ENCODE measurements at regions not wholly inside any gene's neighbourhood (a gene's known extent, or its start where the extent isn't known, plus 50 kb on each side); places are given as distances from the start of the nearest gene placed in this dataset.

DNA sequence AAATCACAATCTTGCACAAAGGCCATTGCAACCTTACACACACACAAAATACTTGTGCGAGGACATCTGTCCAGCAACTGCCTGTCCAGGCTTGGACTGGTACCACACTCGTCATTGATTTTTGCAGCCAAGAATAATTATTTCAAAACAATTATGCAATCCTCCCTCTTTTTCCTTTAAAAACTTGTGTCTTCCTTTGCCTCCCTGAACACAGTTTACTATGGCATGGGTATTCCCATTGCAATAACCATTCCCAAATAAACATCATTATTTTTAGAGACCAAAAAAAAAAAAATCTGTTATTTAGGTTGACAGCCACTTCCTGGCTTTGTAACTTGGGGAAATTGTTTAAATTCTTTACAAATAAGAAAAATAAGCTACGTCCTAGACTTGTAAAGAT lies 54.0 kb downstream of the C11orf91 start:
- Mint-ChIP-seq H3K4me3 (ENCODE audit: unreplicated experiment) (no peak overlapping the region), H3K36me3 (ENCODE audit: unreplicated experiment) (no peaks in the 10 kb centered on the region), H3K27ac (ENCODE audit: unreplicated experiment) (no peak overlapping the region), H3K27me3 (ENCODE audit: unreplicated experiment) (peaks cover 2% of the 10 kb centered on the region), H3K9me3 (ENCODE audit: unreplicated experiment) (peaks cover 2% of the 10 kb centered on the region), H3K4me1 (ENCODE audit: low read depth, unreplicated experiment) (no peaks in the 10 kb centered on the region)
- TF ChIP-seq, protein P1, sequence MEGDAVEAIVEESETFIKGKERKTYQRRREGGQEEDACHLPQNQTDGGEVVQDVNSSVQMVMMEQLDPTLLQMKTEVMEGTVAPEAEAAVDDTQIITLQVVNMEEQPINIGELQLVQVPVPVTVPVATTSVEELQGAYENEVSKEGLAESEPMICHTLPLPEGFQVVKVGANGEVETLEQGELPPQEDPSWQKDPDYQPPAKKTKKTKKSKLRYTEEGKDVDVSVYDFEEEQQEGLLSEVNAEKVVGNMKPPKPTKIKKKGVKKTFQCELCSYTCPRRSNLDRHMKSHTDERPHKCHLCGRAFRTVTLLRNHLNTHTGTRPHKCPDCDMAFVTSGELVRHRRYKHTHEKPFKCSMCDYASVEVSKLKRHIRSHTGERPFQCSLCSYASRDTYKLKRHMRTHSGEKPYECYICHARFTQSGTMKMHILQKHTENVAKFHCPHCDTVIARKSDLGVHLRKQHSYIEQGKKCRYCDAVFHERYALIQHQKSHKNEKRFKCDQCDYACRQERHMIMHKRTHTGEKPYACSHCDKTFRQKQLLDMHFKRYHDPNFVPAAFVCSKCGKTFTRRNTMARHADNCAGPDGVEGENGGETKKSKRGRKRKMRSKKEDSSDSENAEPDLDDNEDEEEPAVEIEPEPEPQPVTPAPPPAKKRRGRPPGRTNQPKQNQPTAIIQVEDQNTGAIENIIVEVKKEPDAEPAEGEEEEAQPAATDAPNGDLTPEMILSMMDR (IDR thresholded peaks at IDR 0.05; ENCODE audit: partially characterized antibody, unreplicated experiment) = no peak
- DNase-seq = no peak

DNA sequence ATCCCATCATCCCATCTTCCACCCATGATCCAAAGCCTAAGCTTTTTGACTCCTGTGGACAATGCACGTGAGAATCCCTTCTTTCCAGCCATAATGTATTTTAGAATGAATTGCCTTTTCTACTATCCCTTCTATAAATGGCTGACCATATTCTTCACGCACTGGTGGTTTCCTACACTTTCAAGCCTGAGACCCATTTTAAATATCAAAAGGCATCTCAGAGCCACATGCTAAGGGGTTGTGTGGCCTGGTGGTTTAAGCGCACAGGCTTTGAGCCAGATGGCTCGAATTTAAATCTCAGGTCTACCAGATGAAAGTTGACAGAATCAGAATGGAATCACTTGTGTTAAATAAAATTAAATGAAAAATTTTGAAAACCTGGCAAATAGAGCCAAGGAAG lies 54.5 kb downstream of the C11orf91 start:
- peaks cover 2% of the 10 kb centered on the region for H3K27me3 Mint-ChIP-seq (ENCODE audit: unreplicated experiment)
- no peak for DNase-seq
- H3K9me3 Mint-ChIP-seq (ENCODE audit: unreplicated experiment) = peaks cover 2% of the 10 kb centered on the region
- no peak overlapping the region for H3K4me3 Mint-ChIP-seq (ENCODE audit: unreplicated experiment)
- no peak overlapping the region for H3K27ac Mint-ChIP-seq (ENCODE audit: unreplicated experiment)
- H3K36me3 Mint-ChIP-seq (ENCODE audit: unreplicated experiment) = no peaks in the 10 kb centered on the region
- TF ChIP-seq, protein P1 (IDR thresholded peaks at IDR 0.05; ENCODE audit: partially characterized antibody, unreplicated experiment) = no peak
- no peaks in the 10 kb centered on the region for H3K4me1 Mint-ChIP-seq (ENCODE audit: low read depth, unreplicated experiment)

DNA sequence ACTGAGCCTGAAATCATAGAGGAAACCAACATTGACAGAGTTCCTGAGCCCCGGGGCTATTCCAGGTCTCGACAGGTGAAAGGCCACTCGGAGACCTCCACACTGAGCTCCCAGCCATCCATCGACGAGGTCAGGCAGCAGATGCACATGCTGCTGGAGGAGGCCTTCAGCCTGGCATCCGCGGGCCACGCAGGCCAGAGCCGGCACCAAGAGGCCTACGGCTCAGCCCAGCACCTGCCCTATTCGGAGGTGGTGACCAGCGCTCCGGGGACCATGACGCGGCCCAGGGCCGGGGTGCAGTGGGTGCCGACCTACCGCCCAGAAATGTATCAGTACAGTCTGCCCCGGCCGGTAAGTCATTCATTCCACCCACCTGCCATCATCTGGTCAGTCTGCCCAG lies 54.9 kb downstream of the C11orf91 start:
- Mint-ChIP-seq H3K27ac (ENCODE audit: unreplicated experiment) (no peak overlapping the region), H3K36me3 (ENCODE audit: unreplicated experiment) (no peaks in the 10 kb centered on the region), H3K4me3 (ENCODE audit: unreplicated experiment) (no peak overlapping the region), H3K9me3 (ENCODE audit: unreplicated experiment) (peaks cover 2% of the 10 kb centered on the region), H3K27me3 (ENCODE audit: unreplicated experiment) (peaks cover 2% of the 10 kb centered on the region), H3K4me1 (ENCODE audit: low read depth, unreplicated experiment) (no peaks in the 10 kb centered on the region)
- TF ChIP-seq, protein P1 (IDR thresholded peaks at IDR 0.05; ENCODE audit: partially characterized antibody, unreplicated experiment) = no peak
- no peak for DNase-seq

DNA sequence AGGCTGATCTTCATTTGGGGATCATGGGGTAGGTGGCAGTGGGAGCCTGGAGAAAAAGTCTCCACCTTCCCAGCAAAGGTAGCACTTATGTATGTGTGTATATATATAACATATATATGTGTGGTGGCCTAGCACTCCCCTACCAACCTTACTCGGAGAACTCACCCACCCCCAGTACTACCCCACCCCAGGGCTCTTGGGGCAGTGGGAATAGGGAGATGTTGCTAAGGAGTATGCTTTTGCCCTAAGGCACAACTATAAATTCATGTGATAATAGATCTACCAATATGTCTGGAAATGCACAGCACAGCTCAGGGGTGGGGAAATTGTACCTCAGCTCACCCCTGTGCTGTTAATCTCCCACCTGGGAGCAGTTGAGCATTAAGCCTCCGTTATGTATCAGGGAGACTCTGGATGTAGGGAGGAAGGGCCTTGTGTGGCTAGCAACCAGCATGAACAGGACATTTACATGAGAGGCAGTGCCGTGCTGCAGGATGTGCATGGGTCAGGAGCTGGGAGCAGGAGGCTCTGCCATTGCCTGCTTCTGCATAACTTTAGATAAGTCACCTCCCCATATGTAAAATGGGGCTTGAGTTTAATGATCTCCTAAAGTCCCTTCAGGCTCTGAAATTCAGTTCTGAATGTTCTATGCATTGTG lies 57.3 kb downstream of the C11orf91 start:
- no peak for DNase-seq
- TF ChIP-seq, protein P1 (IDR thresholded peaks at IDR 0.05; ENCODE audit: partially characterized antibody, unreplicated experiment) = no peak
- no peak overlapping the region for H3K4me3 Mint-ChIP-seq (ENCODE audit: unreplicated experiment)
- H3K27me3 Mint-ChIP-seq (ENCODE audit: unreplicated experiment) = no peaks in the 10 kb centered on the region
- H3K9me3 Mint-ChIP-seq (ENCODE audit: unreplicated experiment) = no peaks in the 10 kb centered on the region
- H3K4me1 Mint-ChIP-seq (ENCODE audit: low read depth, unreplicated experiment) = no peaks in the 10 kb centered on the region
- no peak overlapping the region for H3K27ac Mint-ChIP-seq (ENCODE audit: unreplicated experiment)
- no peaks in the 10 kb centered on the region for H3K36me3 Mint-ChIP-seq (ENCODE audit: unreplicated experiment)

DNA sequence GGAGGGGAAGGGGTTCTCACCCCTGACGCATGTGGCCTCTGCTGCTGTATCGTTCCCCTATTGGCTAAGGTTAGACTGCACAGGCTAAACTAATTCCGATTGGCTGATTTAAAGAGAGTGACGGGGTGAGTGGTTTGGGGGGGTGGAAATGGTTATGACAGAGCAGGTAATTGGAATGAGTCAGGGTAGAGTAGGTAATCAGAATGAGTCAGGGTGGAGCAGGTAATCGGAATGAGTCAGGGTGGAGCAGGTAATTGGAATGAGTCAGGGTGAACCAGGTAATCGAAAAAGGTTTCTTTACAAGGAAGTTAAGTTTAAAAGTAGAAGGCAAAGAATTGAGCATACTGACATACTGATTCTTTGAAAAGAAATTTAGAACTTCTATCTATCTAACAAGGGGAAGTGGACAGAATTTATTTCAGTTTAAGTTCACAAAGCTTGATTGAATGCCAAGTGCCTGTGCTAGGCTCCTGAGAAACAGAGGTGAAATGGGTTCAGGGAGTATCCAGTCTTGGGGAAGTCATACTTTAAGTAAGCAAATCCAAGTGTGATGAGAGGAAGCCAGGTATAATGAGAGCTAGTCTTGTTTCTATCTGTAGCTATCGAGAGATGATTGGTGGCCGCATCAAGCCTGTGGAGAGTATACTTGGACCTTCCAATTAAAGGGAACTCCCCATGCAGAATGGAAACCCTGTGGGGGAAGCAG lies 58.0 kb downstream of the C11orf91 start:
- Mint-ChIP-seq H3K27me3 (ENCODE audit: unreplicated experiment) (no peaks in the 10 kb centered on the region), H3K4me1 (ENCODE audit: low read depth, unreplicated experiment) (no peaks in the 10 kb centered on the region), H3K4me3 (ENCODE audit: unreplicated experiment) (no peak overlapping the region), H3K27ac (ENCODE audit: unreplicated experiment) (no peak overlapping the region), H3K36me3 (ENCODE audit: unreplicated experiment) (peaks cover 5% of the 10 kb centered on the region), H3K9me3 (ENCODE audit: unreplicated experiment) (no peaks in the 10 kb centered on the region)
- TF ChIP-seq, protein P1 (IDR thresholded peaks at IDR 0.05; ENCODE audit: partially characterized antibody, unreplicated experiment) = no peak
- DNase-seq = no peak
